D721Med (cell line): ENCODE measurements at regions not wholly inside any gene's neighbourhood (a gene's known extent, or its start where the extent isn't known, plus 50 kb on each side); places are given as distances from the start of the nearest gene placed in this dataset.
"Not testable (repeated sequence)": the region's sequence is repeated elsewhere in the genome, so short reads cannot be mapped to it uniquely, and the experiment has no call there.

Experiments
- DNase-seq: peaks from one replicate; pipeline ENCODE4 v3.0.0; 2011; ENCODE audit warnings: low spot score; ENCODE audit not compliant: insufficient read length
- FAIRE-seq: peaks from 2 replicates; lab custom pipeline; 2011; peaks lifted over from hg19 to GRCh38; lab: Jason Lieb, UNC
- TF ChIP-seq, protein P1 (sequence below): IDR thresholded peaks from 2 replicates; pipeline ENCODE4 v1.5.1; 2012; ENCODE audit warnings: mild to moderate bottlenecking, control low read depth; ENCODE audit not compliant: insufficient read depth; ENCODE audit errors: missing control alignments

DNA sequence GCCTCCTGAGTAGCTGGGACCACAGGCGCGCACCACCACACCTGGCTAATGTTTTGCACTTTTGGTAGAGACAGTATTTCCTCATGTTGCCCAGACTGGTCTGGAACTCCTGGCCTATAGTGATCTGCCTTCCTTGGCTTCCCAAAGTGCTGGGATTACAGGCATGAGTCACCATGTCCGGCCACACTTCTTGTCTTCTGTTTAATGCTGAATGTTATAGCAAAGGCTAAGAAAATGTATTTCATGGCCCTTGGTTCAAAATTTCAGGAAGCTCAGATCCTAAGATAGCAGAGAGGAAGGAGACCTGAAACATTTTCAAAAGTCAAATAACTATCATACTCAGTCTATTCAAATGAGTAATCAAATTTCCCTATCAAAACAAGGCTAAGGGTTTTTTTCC is 229.6 kb downstream of the BAMBI start:
- FAIRE-seq, result no peak
- TF ChIP-seq, protein P1, sequence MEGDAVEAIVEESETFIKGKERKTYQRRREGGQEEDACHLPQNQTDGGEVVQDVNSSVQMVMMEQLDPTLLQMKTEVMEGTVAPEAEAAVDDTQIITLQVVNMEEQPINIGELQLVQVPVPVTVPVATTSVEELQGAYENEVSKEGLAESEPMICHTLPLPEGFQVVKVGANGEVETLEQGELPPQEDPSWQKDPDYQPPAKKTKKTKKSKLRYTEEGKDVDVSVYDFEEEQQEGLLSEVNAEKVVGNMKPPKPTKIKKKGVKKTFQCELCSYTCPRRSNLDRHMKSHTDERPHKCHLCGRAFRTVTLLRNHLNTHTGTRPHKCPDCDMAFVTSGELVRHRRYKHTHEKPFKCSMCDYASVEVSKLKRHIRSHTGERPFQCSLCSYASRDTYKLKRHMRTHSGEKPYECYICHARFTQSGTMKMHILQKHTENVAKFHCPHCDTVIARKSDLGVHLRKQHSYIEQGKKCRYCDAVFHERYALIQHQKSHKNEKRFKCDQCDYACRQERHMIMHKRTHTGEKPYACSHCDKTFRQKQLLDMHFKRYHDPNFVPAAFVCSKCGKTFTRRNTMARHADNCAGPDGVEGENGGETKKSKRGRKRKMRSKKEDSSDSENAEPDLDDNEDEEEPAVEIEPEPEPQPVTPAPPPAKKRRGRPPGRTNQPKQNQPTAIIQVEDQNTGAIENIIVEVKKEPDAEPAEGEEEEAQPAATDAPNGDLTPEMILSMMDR, result no peak
- no peak for DNase-seq

DNA sequence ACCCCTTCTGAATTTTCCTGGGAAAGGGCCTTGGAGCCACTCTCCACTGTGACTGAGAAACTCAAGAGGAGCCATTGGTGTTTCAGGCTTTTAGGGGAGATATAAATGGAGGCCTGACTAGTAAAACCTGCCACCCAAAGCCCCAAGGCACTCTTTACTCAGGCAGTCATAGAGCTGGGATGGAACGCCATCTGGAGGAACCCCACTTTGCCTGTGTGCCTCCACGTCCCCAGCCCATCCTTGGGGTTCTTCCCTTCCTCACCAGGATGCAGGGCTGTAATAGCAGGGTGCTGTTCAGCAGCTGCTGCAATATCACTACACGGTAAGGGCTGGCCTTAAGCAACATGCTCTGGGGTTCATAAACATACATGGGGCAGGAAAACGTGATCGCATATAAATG is 232.6 kb downstream of the BAMBI start:
- no peak for FAIRE-seq
- no peak for DNase-seq
- TF ChIP-seq, protein P1, result no peak

DNA sequence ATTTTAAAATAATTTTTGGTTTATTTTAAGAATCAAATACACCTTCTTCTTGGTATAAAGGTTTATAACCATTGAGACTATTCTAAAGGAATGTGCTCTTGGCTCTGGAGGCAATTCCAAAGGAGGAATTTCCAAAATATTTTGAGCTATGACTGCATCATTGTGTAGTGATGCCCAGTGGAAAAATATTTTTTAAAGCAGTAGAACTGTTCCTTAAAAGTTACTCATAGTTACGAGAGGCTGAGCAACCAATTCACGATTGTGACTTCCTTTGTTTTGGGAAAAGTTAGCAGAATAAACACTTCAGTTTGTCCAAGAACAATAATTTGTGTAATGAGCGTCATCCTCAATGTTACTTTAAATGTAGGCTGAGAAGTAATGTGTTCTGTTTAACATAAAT is 233.6 kb downstream of the BAMBI start:
- DNase-seq, result no peak
- TF ChIP-seq, protein P1, result no peak
- no peak for FAIRE-seq

DNA sequence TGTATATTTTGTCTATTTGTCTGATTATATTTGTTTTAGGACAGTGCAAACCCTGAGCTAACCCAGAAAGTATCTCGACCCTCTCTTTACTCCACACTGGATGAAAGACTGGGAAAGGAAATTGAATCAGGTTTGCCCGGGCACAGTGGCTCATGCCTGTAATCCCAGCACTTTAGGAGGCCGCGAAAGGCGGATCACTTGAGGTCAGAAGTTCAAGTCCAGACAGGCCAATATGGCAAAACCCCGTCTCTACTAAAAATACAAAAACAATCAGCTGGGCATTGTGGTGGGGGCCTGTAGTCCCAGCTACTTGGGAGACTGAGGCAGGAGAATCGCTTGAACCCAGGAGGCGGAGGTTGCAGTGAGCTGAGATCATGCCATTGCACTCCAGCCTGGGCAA is 234.2 kb downstream of the BAMBI start:
- FAIRE-seq, DNase-seq: not testable (repeated sequence)

DNA sequence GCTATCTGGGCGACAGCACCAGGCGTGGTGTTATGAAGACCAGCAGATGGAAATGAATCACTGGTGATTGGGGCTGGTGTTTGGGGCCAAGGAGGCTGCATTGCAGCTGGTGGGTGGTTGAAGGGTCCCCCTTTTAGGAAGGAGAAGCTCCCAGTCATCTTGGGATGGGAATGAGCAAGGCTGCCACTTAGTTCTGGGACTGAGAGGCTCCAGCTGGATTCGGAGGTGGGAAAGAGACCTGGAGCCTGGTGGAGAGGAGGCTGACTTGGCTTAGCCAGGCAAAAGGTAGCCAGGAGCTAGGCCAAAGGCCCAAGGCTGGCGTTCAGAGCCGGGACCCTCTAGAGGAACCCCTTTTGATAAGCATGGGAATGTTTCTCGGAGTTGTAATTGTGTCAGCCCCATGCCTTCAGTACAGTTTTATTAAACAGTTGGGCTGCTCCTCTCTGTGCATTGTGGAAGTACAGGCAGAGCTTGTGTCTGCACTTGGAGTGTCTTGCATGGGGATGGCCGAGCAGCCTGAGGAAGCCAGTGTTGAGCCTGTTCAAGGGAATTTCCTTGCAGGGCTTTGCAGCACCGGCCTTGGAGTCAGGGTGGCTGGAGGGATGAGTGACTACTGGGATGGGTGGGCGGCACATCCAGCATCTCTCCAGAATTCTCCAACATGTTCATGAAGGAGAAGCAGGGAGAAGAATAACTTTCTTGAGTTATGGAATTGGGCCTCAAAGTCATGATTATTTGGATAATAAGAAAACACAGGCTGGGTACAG is 234.9 kb downstream of the BAMBI start:
- no peak for FAIRE-seq
- TF ChIP-seq, protein P1, result no peak

DNA sequence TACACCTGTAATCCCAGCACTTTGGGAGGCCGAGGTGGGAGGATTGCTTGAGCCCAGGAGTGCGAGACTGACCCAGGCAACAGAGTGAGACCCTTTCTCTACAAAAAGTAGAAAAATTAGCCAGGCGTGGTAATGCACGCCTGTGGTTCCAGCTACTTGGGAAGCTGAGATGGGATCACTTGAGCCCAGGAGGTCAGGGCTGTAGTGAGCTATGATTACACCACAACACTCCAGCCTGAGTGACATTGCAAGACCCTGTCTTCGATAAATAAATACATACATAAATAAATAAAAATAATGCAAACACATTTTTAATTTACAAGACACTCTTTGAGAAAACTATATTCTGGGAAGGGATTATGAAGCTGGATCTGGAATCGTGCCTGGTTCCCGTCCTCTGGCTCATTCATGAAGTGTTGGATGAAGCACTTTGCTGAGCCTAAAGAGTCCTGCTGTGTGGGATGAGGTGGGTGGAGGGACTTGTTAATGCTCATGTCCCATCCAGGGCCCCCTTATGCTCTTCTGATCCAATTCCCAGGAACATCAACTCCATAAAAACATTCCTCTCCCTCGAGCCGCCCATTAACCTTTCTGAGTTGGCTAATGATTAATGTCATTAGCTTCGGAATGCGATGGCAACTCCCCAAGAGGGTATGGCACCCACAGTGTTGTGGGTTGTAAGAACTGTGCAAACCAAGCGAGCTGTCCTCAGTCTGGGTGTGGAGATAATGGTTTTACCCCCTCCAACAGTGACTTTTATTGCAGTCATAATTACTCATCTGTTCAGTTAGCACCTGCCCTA is 236.3 kb downstream of the BAMBI start:
- DNase-seq (no peak), FAIRE-seq (no peak)
- TF ChIP-seq, protein P1, result no peak

More for the DNA sequence above, 234.9 kb downstream of the BAMBI start:
- no peak for DNase-seq

DNA sequence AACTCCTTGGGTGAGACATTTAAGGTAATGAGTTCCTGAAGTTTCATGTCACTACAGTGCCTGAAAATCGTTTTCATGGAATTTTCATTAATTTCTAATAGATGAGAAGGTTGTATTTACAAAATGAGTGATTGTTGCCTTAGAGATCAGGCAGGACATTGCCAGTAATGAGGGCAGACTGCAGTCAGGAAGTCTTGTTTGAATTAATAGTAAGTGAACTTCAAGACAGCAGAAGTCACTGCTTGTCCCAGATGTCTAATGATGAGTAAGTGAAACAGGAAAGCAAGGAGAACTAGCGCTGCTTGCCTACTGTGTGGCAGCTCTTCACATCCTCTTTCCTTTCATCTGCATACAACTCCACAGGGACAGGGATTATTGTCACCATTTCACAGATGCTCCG is 237.4 kb downstream of the BAMBI start:
- FAIRE-seq (no peak), DNase-seq (no peak)
- TF ChIP-seq, protein P1, result no peak
